AG09309 (cell line): ENCODE measurements at regions not wholly inside any gene's neighbourhood (a gene's known extent, or its start where the extent isn't known, plus 50 kb on each side); places are given as distances from the start of the nearest gene placed in this dataset.

ENCODE experiments used
- DNase-seq: peaks from one replicate; pipeline ENCODE4 v3.0.0-alpha.2; 2010; ENCODE audit warnings: low read depth
- H3K4me3 ChIP-seq: 2 replicates; pipeline ENCODE4 v1.5.1; 2011; ENCODE audit warnings: mild to moderate bottlenecking, low read depth, low read length, moderate library complexity; ENCODE audit not compliant: control insufficient read depth
- TF ChIP-seq, protein P1 (sequence below): IDR thresholded peaks from 2 replicates; pipeline ENCODE4 v1.5.1; 2011; ENCODE audit warnings: mild to moderate bottlenecking, low read depth, low read length, inconsistent platforms; ENCODE audit not compliant: insufficient read depth, control insufficient read depth; ENCODE audit errors: missing control alignments

- H3K4me3 ChIP-seq = no peak overlapping the region
- DNase-seq = no peak
- TF ChIP-seq, protein P1, sequence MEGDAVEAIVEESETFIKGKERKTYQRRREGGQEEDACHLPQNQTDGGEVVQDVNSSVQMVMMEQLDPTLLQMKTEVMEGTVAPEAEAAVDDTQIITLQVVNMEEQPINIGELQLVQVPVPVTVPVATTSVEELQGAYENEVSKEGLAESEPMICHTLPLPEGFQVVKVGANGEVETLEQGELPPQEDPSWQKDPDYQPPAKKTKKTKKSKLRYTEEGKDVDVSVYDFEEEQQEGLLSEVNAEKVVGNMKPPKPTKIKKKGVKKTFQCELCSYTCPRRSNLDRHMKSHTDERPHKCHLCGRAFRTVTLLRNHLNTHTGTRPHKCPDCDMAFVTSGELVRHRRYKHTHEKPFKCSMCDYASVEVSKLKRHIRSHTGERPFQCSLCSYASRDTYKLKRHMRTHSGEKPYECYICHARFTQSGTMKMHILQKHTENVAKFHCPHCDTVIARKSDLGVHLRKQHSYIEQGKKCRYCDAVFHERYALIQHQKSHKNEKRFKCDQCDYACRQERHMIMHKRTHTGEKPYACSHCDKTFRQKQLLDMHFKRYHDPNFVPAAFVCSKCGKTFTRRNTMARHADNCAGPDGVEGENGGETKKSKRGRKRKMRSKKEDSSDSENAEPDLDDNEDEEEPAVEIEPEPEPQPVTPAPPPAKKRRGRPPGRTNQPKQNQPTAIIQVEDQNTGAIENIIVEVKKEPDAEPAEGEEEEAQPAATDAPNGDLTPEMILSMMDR = no peak
These were observed 445.7 kb downstream of the TOX3 start for GRCh38 chr16:52101246-52101645.

DNA sequence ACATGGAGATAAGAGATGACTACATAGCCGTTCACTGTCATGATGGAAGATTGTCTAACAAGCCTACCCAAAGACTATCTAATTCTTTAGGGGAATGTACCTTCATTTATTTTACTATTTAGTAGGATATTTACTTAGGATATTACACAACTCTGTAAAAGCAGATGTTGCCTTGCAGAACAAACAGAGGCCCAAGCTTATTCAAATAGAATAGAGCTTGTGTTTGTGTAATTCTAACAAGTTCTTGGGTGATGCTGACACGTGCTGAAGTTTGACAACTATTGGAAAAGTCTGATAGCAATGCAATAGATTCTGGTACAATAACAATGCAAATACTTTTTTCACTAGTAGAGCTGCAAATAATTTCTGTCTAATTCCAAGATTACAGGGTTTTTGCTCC is 447.6 kb downstream of the TOX3 start:
- TF ChIP-seq, protein P1 = no peak
- DNase-seq = no peak
- no peak overlapping the region for H3K4me3 ChIP-seq

DNA sequence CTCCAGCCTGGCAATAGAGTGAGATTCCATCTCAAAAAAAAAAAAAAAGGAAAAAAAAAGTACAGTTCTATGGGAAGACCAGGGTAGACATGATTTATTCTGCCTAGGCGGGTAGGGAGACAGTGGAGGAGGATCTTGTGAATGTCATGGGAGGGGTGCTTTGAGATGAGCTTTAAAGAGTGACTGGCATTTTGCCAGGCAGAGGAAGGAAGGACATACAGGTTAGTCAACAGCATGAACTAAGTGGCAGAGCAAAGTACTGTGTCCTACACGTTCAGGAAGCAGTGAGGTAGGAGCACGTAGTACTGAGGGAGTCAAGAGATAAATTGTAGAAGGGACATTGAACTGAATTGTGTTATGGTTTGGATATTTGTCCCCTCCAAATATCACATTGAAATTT is 451.5 kb downstream of the TOX3 start:
- no peak overlapping the region for H3K4me3 ChIP-seq
- TF ChIP-seq, protein P1 = no peak
- DNase-seq = no peak

DNA sequence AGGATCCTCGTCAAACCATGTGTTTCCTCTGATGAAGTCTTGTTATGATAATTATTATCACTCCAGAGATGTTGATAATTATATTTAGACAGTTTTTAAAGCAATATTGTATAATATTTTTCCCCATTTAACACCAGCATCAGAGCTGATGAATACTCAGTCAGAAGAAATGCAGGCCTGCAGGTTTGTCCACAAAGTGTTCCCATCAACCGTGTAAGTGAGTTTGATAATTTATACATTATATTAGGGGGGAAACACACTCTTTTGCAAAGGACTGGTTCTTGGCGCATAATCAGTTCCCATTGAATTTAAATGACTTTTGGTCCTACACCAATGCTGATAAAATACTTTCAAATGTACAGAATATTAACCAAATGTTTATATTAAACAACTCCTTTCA is 454.8 kb downstream of the TOX3 start:
- no peak for DNase-seq
- TF ChIP-seq, protein P1 = no peak
- no peak overlapping the region for H3K4me3 ChIP-seq

DNA sequence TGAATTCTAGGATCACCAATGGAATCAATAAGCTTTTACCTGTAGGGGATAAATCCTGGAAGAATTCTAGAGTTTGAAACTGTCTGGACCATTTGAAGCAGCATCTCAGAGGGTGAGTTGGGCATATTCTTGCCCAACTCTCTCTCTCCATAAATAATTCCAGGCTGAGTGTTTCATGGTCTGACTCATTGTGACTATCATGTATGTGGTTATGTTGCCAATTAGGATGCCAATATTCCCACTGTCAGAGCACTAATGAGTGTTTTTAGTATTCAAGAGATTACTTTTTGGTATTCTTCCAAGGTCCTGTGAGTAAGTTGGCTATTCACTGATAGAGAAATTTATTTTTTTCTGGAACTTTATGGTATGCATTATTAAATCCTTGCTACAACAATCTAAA is 456.9 kb downstream of the TOX3 start:
- H3K4me3 ChIP-seq = no peak overlapping the region
- TF ChIP-seq, protein P1 = no peak
- DNase-seq = peak; percentile 2

GRCh38 chr16:52089476-52089875 is 457.5 kb downstream of the TOX3 start:
- TF ChIP-seq, protein P1 = no peak
- H3K4me3 ChIP-seq = no peak overlapping the region
- DNase-seq = no peak

DNA sequence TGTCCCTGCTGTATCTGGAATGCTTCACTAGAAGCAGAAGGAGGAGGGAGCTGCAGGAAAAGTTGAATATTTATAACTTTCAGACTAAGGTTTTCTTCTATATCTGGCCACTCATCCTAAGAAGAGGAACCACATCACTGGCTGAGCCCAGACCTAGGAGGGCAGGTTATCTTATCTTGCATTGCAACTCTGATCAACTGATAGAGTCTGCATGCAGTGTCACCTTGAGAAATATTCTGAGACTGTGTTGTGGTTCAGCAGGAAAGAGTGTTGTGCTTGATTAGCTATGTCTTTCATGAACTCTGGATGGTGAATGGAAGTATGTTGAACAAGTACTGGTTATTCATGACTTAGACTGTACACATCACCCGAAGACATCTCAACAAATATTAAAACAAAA is 460.0 kb downstream of the TOX3 start:
- TF ChIP-seq, protein P1 = no peak
- H3K4me3 ChIP-seq = no peak overlapping the region
- no peak for DNase-seq
